ENCODE measurements at regions not wholly inside any gene's neighbourhood (a gene's known extent, or its start where the extent isn't known, plus 50 kb on each side); places are given as distances from the start of the nearest gene placed in this dataset.

DNA sequence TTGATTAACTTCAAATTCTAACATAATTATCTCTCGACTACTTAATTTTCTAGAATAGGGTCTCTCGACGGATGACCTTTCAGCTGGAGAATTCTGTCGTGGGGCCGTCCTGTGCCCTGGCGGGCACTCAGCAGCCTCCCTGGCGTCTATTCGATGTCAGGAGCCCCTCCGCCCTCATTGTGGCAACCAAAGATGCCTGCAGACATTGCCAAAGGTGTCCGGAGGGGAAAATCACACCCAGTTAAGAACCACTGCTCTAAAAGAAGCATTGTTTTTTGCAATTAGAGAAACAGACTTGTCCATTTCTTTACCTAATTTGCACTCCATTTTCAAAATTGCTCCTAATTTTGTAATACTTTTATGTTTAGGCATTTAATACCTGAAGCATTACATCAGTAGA is 79.2 kb upstream of the ARHGEF7 start:
- Histone ChIP-seq H4K20me1 (ENCODE audit: insufficient read depth) (no peaks in the 10 kb centered on the region), H3K9me2 (ENCODE audit: insufficient read depth) (no peaks in the 10 kb centered on the region), H3F3A (ENCODE audit: insufficient read depth, low read depth) (no peaks in the 10 kb centered on the region), H3K36me3 (ENCODE audit: low read depth) (no peaks in the 10 kb centered on the region), H2AFZ (no peak overlapping the region), H3K27me3 (ENCODE audit: insufficient read depth, low read depth) (peaks cover 42% of the 10 kb centered on the region), H3K4me2 (no peak overlapping the region), H3K27ac (no peak overlapping the region), H3K4me3 (no peak overlapping the region), H3K79me2 (ENCODE audit: low read depth) (no peaks in the 10 kb centered on the region), H3K4me1 (replicated peaks; ENCODE audit: insufficient read depth) (no peaks in the 10 kb centered on the region), H3K9me3 (ENCODE audit: insufficient read depth, low read depth) (no peaks in the 10 kb centered on the region)
- intact Hi-C loops (cut with micrococcal nuclease; ENCODE audit: unreplicated experiment) = no loop called here
- BruUV-seq (replicated peaks) = no TSS peak
- ChIA-PET POLR2A (ENCODE audit: unreplicated experiment) (no interaction called here), CTCF (no interaction called here)
- no peak for TF ChIP-seq EZH2 (IDR thresholded peaks at IDR 0.05; ENCODE audit: low read depth)
- TF ChIP-seq, protein P1, sequence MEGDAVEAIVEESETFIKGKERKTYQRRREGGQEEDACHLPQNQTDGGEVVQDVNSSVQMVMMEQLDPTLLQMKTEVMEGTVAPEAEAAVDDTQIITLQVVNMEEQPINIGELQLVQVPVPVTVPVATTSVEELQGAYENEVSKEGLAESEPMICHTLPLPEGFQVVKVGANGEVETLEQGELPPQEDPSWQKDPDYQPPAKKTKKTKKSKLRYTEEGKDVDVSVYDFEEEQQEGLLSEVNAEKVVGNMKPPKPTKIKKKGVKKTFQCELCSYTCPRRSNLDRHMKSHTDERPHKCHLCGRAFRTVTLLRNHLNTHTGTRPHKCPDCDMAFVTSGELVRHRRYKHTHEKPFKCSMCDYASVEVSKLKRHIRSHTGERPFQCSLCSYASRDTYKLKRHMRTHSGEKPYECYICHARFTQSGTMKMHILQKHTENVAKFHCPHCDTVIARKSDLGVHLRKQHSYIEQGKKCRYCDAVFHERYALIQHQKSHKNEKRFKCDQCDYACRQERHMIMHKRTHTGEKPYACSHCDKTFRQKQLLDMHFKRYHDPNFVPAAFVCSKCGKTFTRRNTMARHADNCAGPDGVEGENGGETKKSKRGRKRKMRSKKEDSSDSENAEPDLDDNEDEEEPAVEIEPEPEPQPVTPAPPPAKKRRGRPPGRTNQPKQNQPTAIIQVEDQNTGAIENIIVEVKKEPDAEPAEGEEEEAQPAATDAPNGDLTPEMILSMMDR (conservative IDR thresholded peaks at IDR 0.05) = no peak
- no peak for DNase-seq

DNA sequence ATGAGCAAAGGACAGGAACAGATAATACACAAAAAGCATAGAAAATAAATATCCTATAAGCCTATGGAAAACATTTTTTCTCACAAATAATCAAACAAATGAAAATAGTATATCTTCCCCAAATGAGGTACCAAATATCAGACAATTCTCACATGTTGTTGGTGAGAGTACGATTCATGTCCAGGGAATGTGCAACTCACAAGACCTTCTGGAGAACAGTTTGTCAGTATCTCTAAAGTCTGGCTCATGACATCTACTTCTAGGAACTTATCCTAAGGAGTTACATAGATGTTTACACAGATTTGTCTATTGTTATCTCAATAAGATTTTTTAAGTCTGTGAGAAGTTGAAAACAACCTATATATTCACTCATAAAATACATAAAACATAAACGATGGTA is 80.3 kb upstream of the ARHGEF7 start:
- Histone ChIP-seq H3K4me2 (no peak overlapping the region), H3K9me2 (ENCODE audit: insufficient read depth) (no peaks in the 10 kb centered on the region), H3K27ac (no peak overlapping the region), H3K36me3 (ENCODE audit: low read depth) (no peaks in the 10 kb centered on the region), H3K79me2 (ENCODE audit: low read depth) (no peaks in the 10 kb centered on the region), H4K20me1 (ENCODE audit: insufficient read depth) (no peaks in the 10 kb centered on the region), H3K9me3 (ENCODE audit: insufficient read depth, low read depth) (no peaks in the 10 kb centered on the region), H3F3A (ENCODE audit: insufficient read depth, low read depth) (no peaks in the 10 kb centered on the region), H3K27me3 (ENCODE audit: insufficient read depth, low read depth) (peaks cover 36% of the 10 kb centered on the region), H2AFZ (no peak overlapping the region), H3K4me1 (replicated peaks; ENCODE audit: insufficient read depth) (no peaks in the 10 kb centered on the region), H3K4me3 (no peak overlapping the region)
- intact Hi-C loops (cut with micrococcal nuclease; ENCODE audit: unreplicated experiment) = no loop called here
- no peak for DNase-seq
- ChIA-PET CTCF (no interaction called here), POLR2A (ENCODE audit: unreplicated experiment) (no interaction called here)
- no TSS peak for BruUV-seq (replicated peaks)
- TF ChIP-seq, protein P1 (conservative IDR thresholded peaks at IDR 0.05) = no peak
- TF ChIP-seq EZH2 (IDR thresholded peaks at IDR 0.05; ENCODE audit: low read depth) = no peak

DNA sequence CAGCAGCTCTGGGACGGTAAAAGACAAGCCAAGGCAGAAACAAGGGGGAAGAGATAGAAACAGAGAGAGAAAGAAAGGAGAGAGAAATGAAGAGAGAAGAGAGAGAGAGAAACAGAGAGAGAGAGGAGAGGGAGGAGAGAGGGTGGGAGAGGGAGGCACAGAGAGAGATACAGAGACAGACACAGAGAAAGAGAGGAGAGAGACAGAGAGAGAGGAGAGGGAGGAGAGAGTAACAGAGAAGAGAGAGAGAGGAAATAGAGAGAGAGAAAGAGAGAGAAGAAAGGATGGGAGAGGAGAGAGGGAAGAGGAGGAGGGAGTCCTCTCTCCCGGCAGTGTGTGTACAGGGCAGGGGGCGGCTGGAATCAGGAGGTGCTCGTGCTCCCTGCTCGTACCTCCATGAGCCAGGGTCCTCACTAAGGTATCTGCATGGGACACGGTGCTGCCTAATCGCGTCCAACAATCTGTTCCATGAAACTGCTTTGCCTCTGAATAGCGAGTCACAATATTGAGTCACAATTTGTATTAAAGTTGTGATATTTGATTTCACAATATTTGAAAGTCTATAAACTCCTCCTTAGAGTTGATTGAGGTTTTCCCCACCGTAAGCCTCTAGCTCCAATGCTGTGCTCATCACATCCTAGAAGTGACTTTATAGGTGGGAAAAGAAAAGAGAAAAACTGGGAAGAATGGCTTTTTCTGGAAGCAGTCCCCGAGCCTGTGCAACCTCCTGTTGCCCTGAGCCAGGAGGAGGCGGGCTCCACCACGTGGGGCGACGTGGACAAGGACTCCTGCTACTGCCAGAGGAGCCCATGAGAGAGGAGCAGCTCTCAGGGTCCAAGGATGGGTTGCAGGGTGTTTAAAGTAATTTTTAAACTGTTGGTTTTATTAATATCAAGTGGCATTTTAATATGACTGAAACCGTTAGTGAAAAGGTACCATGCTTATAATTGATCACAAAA is 81.7 kb upstream of the ARHGEF7 start:
- no peak for DNase-seq
- no peak overlapping the region for H3K4me3 ChIP-seq
- intact Hi-C loops (cut with micrococcal nuclease; ENCODE audit: unreplicated experiment) = no loop called here
- no peaks in the 10 kb centered on the region for H3K79me2 ChIP-seq (ENCODE audit: low read depth)
- ChIA-PET CTCF (no interaction called here), POLR2A (ENCODE audit: unreplicated experiment) (no interaction called here)
- H3K4me2 ChIP-seq = no peak overlapping the region
- H3K36me3 ChIP-seq (ENCODE audit: low read depth) = no peaks in the 10 kb centered on the region
- H3K9me3 ChIP-seq (ENCODE audit: insufficient read depth, low read depth) = no peaks in the 10 kb centered on the region
- H3K27ac ChIP-seq = no peak overlapping the region
- no peaks in the 10 kb centered on the region for H3K9me2 ChIP-seq (ENCODE audit: insufficient read depth)
- no peaks in the 10 kb centered on the region for H3K4me1 ChIP-seq (replicated peaks; ENCODE audit: insufficient read depth)
- H3K27me3 ChIP-seq (ENCODE audit: insufficient read depth, low read depth) = peaks cover 37% of the 10 kb centered on the region
- H3F3A ChIP-seq (ENCODE audit: insufficient read depth, low read depth) = no peaks in the 10 kb centered on the region
- H4K20me1 ChIP-seq (ENCODE audit: insufficient read depth) = no peaks in the 10 kb centered on the region
- H2AFZ ChIP-seq = no peak overlapping the region; the same call in 1 of the 2 replicates
- TF ChIP-seq, protein P1 (conservative IDR thresholded peaks at IDR 0.05) = no peak
- TF ChIP-seq EZH2 (IDR thresholded peaks at IDR 0.05; ENCODE audit: low read depth) = no peak
- no TSS peak for BruUV-seq (replicated peaks)
